SK-N-SH treated with all-trans-retinoic acid at 6 μM for 48 hours (cell line): ENCODE measurements at regions not wholly inside any gene's neighbourhood (a gene's known extent, or its start where the extent isn't known, plus 50 kb on each side); places are given as distances from the start of the nearest gene placed in this dataset.

Source experiments
- BACH2 ChIP-seq: fragments of 250-450 bp; sonication (Bioruptor Pico); IDR thresholded peaks from 2 replicates; pipeline ENCODE4 v1.9.0; 2021; ENCODE audit warnings: mild to moderate bottlenecking, borderline replicate concordance
- CREB5 ChIP-seq: fragments of 250-450 bp; sonication (Bioruptor Pico); IDR thresholded peaks from 2 replicates; pipeline ENCODE4 v1.5.1; 2020; ENCODE audit warnings: low read depth, mild to moderate bottlenecking, moderate library complexity
- RARB ChIP-seq: fragments of 250-450 bp; sonication (Bioruptor Pico); IDR thresholded peaks from 2 replicates; pipeline ENCODE4 v1.8.0; 2021; ENCODE audit warnings: mild to moderate bottlenecking, moderate library complexity
- TCF4 ChIP-seq: fragments of 250-450 bp; sonication (Bioruptor Pico); IDR thresholded peaks from 2 replicates; pipeline ENCODE4 v1.8.0; 2021; ENCODE audit warnings: mild to moderate bottlenecking, moderate library complexity, borderline replicate concordance
- ZFP3 ChIP-seq: fragments of 250-450 bp; sonication (Bioruptor Pico); IDR thresholded peaks from 2 replicates; pipeline ENCODE4 v1.5.0; 2020; ENCODE audit warnings: mild to moderate bottlenecking, moderate library complexity
- ZFP30 ChIP-seq: fragments of 450-650 bp; formaldehyde crosslinking; IDR thresholded peaks from 2 replicates; pipeline ENCODE4 v1.5.0; 2022; ENCODE audit warnings: mild to moderate bottlenecking, moderate library complexity
- ZNF70 ChIP-seq: fragments of 450-650 bp; formaldehyde crosslinking; IDR thresholded peaks from 2 replicates; pipeline ENCODE4 v1.5.0; 2020; ENCODE audit warnings: mild to moderate bottlenecking, moderate library complexity

GRCh38 chr7:131882321-131882720 lies 325.9 kb upstream of the PODXL start:
- TF ChIP-seq ZNF70 (CRISPR knock-in tag) (no peak), ZFP30 (CRISPR knock-in tag) (no peak), ZFP3 (CRISPR knock-in tag) (no peak), BACH2 (CRISPR knock-in tag) (no peak), RARB (no peak), TCF4 (no peak), CREB5 (no peak)
